ENCODE measurements at regions not wholly inside any gene's neighbourhood (a gene's known extent, or its start where the extent isn't known, plus 50 kb on each side); places are given as distances from the start of the nearest gene placed in this dataset.

DNA sequence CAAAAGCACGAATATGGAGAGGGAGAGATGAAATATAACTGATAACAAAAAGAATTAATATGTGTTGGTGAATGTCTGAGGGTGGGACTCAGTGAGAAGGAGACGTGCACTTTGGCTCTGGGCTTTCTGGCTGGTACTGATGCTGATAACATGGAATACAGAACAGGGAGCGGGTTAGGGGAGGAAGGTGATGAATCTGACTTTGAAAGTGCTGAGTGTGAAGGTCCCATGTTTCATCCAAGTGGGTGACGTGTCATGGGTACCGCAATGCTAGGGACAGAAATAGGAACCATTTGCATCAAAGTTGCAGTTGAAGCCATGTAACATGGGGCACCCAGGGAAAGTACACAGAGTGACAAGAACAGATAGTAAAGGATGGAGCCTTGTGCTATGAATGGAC lies 236.6 kb upstream of the MYO3A start:
- intact Hi-C loops (cut with DNase I) = no loop called here
- TF ChIP-seq, protein P1, sequence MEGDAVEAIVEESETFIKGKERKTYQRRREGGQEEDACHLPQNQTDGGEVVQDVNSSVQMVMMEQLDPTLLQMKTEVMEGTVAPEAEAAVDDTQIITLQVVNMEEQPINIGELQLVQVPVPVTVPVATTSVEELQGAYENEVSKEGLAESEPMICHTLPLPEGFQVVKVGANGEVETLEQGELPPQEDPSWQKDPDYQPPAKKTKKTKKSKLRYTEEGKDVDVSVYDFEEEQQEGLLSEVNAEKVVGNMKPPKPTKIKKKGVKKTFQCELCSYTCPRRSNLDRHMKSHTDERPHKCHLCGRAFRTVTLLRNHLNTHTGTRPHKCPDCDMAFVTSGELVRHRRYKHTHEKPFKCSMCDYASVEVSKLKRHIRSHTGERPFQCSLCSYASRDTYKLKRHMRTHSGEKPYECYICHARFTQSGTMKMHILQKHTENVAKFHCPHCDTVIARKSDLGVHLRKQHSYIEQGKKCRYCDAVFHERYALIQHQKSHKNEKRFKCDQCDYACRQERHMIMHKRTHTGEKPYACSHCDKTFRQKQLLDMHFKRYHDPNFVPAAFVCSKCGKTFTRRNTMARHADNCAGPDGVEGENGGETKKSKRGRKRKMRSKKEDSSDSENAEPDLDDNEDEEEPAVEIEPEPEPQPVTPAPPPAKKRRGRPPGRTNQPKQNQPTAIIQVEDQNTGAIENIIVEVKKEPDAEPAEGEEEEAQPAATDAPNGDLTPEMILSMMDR (IDR thresholded peaks at IDR 0.05) = no peak
- Histone ChIP-seq H3K4me1 (no peaks in the 10 kb centered on the region), H3K27ac (no peak overlapping the region), H3K36me3 (no peaks in the 10 kb centered on the region), H3K27me3 (no peaks in the 10 kb centered on the region), H3K4me3 (no peak overlapping the region), H3K9me3 (no peaks in the 10 kb centered on the region)
- ATAC-seq (no peak), DNase-seq (no peak)

DNA sequence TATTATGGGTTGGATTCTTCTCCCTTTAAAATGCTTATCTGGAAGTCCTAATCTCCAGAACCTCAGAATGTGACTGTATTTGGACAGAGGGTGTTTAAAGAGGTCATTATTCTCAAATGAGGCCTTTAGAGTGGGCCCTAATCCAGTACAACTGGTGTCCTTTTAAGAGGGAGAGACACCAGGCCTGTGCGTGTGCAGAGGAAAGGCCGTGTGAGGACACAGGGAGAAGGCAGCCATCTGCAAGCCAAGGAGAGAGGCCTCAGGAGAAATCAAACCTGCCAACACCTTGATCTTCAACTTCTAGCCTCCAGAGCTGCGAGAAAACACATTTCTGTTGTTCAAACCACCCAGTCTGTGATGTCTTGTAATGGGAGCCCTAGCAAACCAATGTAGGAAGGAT lies 235.4 kb upstream of the MYO3A start:
- Histone ChIP-seq H3K9me3 (no peaks in the 10 kb centered on the region), H3K4me1 (no peaks in the 10 kb centered on the region), H3K27ac (no peak overlapping the region), H3K27me3 (no peaks in the 10 kb centered on the region), H3K36me3 (no peaks in the 10 kb centered on the region), H3K4me3 (no peak overlapping the region)
- TF ChIP-seq, protein P1 (IDR thresholded peaks at IDR 0.05) = no peak
- ATAC-seq = no peak
- DNase-seq = no peak
- intact Hi-C loops (cut with DNase I) = no loop called here

DNA sequence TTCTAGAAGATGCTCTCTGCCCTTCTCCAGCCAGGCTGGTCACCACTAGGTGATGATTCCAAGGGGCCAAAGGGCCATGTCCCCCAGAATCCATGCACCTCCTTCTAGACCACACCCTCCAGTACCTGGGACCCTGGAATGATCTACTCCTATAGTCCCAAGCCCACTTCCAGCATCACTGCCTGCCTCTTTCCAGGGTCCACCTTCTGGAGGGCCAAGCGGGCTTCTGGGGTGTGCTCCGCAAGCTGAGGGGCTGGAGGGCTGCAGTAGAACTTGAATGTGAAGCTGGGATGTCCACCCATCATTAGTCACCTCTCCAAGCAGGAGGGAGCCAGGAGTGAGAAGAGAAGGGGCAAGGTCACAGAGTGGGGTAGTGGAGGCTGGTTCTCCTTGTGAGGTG lies 234.4 kb upstream of the MYO3A start:
- ATAC-seq (no peak), DNase-seq (no peak)
- Histone ChIP-seq H3K4me1 (no peaks in the 10 kb centered on the region), H3K27ac (no peak overlapping the region), H3K27me3 (no peaks in the 10 kb centered on the region), H3K36me3 (no peaks in the 10 kb centered on the region), H3K4me3 (no peak overlapping the region), H3K9me3 (no peaks in the 10 kb centered on the region)
- TF ChIP-seq, protein P1 (IDR thresholded peaks at IDR 0.05) = no peak
- intact Hi-C loops (cut with DNase I) = no loop called here

DNA sequence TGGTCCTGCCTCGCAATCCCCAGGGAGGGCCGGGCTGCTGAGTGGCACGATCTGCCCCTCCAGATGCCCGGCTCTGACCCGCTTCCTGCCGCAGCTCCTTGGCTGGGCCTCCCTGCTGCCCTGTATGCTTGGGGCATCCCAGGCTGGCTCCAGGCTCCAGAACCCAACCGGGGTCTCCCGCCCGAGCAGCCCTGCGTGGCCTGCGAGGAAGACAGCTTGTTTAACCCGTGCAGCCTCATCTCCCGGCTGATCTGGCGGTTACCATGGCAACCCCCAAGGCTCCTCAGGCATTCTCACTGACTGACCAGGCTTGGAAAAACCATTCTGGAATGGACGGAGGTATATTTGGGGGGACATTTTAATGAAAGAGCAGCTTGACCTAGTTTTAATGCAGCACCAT lies 232.4 kb upstream of the MYO3A start:
- ATAC-seq = no peak
- intact Hi-C loops (cut with DNase I) = no loop called here
- H3K9me3 ChIP-seq = no peaks in the 10 kb centered on the region
- H3K27me3 ChIP-seq = no peaks in the 10 kb centered on the region
- no peaks in the 10 kb centered on the region for H3K4me1 ChIP-seq
- no peaks in the 10 kb centered on the region for H3K36me3 ChIP-seq
- TF ChIP-seq, protein P1 (IDR thresholded peaks at IDR 0.05) = no peak
- DNase-seq = peak in 1 of 4 donors; percentile 70
- H3K4me3 ChIP-seq = no peak overlapping the region
- no peak overlapping the region for H3K27ac ChIP-seq

DNA sequence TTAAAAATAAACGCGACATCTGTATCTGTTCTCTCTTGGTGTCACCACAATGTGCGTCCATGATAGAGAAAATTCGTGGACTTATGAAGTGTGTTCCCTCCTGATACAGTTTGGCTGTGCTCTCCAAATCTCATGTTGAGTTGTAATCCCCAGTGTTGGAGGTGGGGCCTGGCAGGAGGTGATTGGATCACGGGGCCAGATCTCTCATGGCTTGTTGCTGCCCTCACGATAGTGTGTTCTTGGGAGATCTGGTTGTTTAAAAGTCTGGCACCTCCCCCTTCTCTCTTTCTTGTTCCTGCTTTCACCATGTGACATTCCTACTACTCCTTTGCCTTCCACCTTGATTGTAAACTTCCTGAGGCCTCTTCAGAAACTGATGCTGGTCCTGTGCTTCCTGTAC lies 229.4 kb upstream of the MYO3A start:
- Histone ChIP-seq H3K27me3 (no peaks in the 10 kb centered on the region), H3K4me1 (no peaks in the 10 kb centered on the region), H3K36me3 (no peaks in the 10 kb centered on the region), H3K4me3 (no peak overlapping the region), H3K27ac (no peak overlapping the region), H3K9me3 (no peaks in the 10 kb centered on the region)
- ATAC-seq (no peak), DNase-seq (no peak)
- intact Hi-C loops (cut with DNase I) = no loop called here
- TF ChIP-seq, protein P1 (IDR thresholded peaks at IDR 0.05) = no peak
